B cell (primary cell): ENCODE measurements at regions not wholly inside any gene's neighbourhood (a gene's known extent, or its start where the extent isn't known, plus 50 kb on each side); places are given as distances from the start of the nearest gene placed in this dataset.

Experiments used
- ATAC-seq: fragments of 200-7000 bp; cut with Tn5 transposase; one replicate; pipeline ENCODE4 v1.10.0; 2021; ENCODE audit warnings: low read depth, mild to moderate bottlenecking, moderate number of reproducible peaks, moderate library complexity
- CTCF ChIA-PET: fragments of 350-600 bp; sonication (Branson Sonifier 250); formaldehyde crosslinking; loops from one replicate; lab custom pipeline; 2021; ENCODE audit warnings: antibody characterized with exemption, inconsistent platforms; lab: Charles Lee
- POLR2A ChIA-PET: fragments of 350-600 bp; sonication (Branson Sonifier 250); formaldehyde crosslinking; loops from one replicate; lab custom pipeline; 2021; ENCODE audit warnings: antibody characterized with exemption; lab: Charles Lee
- DNase-seq: peaks from one replicate; pipeline ENCODE4 v3.0.0; 2013
- H2AFZ ChIP-seq: 2 replicates; pipeline ENCODE4 v1.6.1; 2012; ENCODE audit warnings: mild to moderate bottlenecking, low read depth, low read length; ENCODE audit not compliant: insufficient read depth, poor library complexity, severe bottlenecking
- H3K27ac ChIP-seq, 2 donors: 1 replicate in 1 of 2; 2 replicates in 1 of 2; pipeline ENCODE4 v1.5.1; 2012 to 2013; ENCODE audit warnings: low read length in 2 of 2, mild to moderate bottlenecking in 2 of 2, moderate library complexity in 1 of 2
- H3K27me3 ChIP-seq, 4 experiments: fragments of 200-600 bp in 1 of 4; sonication (generic) in 1 of 4; replicated peaks in 1 of 4; 1 replicate in 2 of 4; 2 replicates in 2 of 4; pipeline versions ENCODE4 v1.6.1 to v1.7.0; 2013 to 2016; ENCODE audit warnings: low read length in 3 of 4, mild to moderate bottlenecking in 2 of 4, mixed read lengths in 1 of 4, moderate library complexity in 1 of 4; ENCODE audit not compliant: insufficient read depth in 4 of 4, control insufficient read depth in 3 of 4; ENCODE audit errors: control extremely low read depth in 1 of 4
- H3K36me3 ChIP-seq, 2 experiments: replicated peaks in 1 of 2; 1 replicate in 1 of 2; 2 replicates in 1 of 2; pipeline versions ENCODE4 v1.6.1 to v1.7.1; 2013; ENCODE audit warnings: low read length in 1 of 2; ENCODE audit not compliant: insufficient read depth in 2 of 2, control insufficient read depth in 1 of 2; ENCODE audit errors: control extremely low read depth in 1 of 2, extremely low read depth in 1 of 2
- H3K4me1 ChIP-seq, 2 donors: fragments of 200-600 bp in 1 of 2; sonication (generic) in 1 of 2; 1 replicate in 1 of 2; 2 replicates in 1 of 2; pipeline versions ENCODE4 v1.5.1 to v1.6.1; 2013 to 2017; ENCODE audit warnings: low read length in 2 of 2; ENCODE audit not compliant: control insufficient read depth in 2 of 2, insufficient read depth in 2 of 2
- H3K4me2 ChIP-seq: replicated peaks from 2 replicates; pipeline ENCODE3; 2012; ENCODE audit warnings: mild to moderate bottlenecking, low read depth, low read length; ENCODE audit not compliant: poor library complexity, severe bottlenecking
- H3K4me3 ChIP-seq, 5 experiments: fragments of 200-600 bp in 1 of 5; sonication (generic) in 1 of 5; 1 replicate in 3 of 5; 2 replicates in 2 of 5; pipeline versions ENCODE4 v1.5.1 to v1.7.0; 2011 to 2016; ENCODE audit warnings: low read length in 4 of 5, mild to moderate bottlenecking in 4 of 5, low read depth in 2 of 5, control low read depth in 1 of 5, moderate library complexity in 1 of 5; ENCODE audit not compliant: insufficient read depth in 1 of 5; ENCODE audit errors: control extremely low read depth in 1 of 5, extremely low read depth in 1 of 5
- H3K79me2 ChIP-seq: fragments of 200-600 bp; sonication (generic); one replicate; pipeline ENCODE4 v1.6.0; 2016; ENCODE audit warnings: low read length; ENCODE audit not compliant: control insufficient read depth, insufficient read depth
- H3K9ac ChIP-seq: fragments of 200-600 bp; sonication (generic); 2 replicates; pipeline ENCODE4 v1.6.1; 2017; ENCODE audit warnings: mild to moderate bottlenecking, low read length, moderate library complexity
- H3K9me3 ChIP-seq, 3 donors: one replicate each; pipeline versions ENCODE4 v1.6.1 to v1.7.1; 2013; ENCODE audit warnings: low read length in 2 of 3; ENCODE audit not compliant: control insufficient read depth in 2 of 3, insufficient read depth in 1 of 3; ENCODE audit errors: control extremely low read depth in 1 of 3
- H4K20me1 ChIP-seq: 2 replicates; pipeline ENCODE4 v1.6.0; 2012; ENCODE audit warnings: mild to moderate bottlenecking, low read length; ENCODE audit not compliant: insufficient read depth, control insufficient read depth, poor library complexity, severe bottlenecking
- H3K27ac Mint-ChIP-seq: one replicate; pipeline ENCODE4 v1.8.0; 2021; ENCODE audit warnings: mixed read lengths
- H3K27me3 Mint-ChIP-seq: one replicate; pipeline ENCODE4 v1.8.0; 2021; ENCODE audit warnings: mixed read lengths
- H3K4me1 Mint-ChIP-seq: one replicate; pipeline ENCODE4 v1.8.0; 2021; ENCODE audit warnings: mixed read lengths
- H3K4me3 Mint-ChIP-seq: one replicate; pipeline ENCODE4 v1.8.0; 2021; ENCODE audit warnings: mixed read lengths
- H3K9me3 Mint-ChIP-seq: one replicate; pipeline ENCODE4 v1.8.0; 2022; ENCODE audit warnings: mixed read lengths; ENCODE audit not compliant: insufficient read depth
- EZH2 ChIP-seq: IDR thresholded peaks from 2 replicates; pipeline ENCODE4 v1.6.1; 2012; ENCODE audit warnings: borderline replicate concordance, low read depth, mild to moderate bottlenecking, moderate library complexity, low read length; ENCODE audit not compliant: insufficient read depth, poor library complexity, severe bottlenecking
- WGBS: methylation state at CpG from one replicate; pipeline ENCODE4 v1.1.5; 2013; ENCODE audit warnings: missing lambda C conversion rate; ENCODE audit not compliant: insufficient coverage; 5-methylcytosine and 5-hydroxymethylcytosine counted together
- intact Hi-C: fragments of 100-400 bp; cut with micrococcal nuclease; formaldehyde crosslinking; loops from one replicate; pipeline ENCODE4 v1.10.0; 2022
- TF ChIP-seq, protein P1 (sequence below): fragments of 200-600 bp; IDR thresholded peaks from one replicate; pipeline ENCODE4 v1.8.0; 2022; ENCODE audit warnings: antibody characterized with exemption, mild to moderate bottlenecking

DNA sequence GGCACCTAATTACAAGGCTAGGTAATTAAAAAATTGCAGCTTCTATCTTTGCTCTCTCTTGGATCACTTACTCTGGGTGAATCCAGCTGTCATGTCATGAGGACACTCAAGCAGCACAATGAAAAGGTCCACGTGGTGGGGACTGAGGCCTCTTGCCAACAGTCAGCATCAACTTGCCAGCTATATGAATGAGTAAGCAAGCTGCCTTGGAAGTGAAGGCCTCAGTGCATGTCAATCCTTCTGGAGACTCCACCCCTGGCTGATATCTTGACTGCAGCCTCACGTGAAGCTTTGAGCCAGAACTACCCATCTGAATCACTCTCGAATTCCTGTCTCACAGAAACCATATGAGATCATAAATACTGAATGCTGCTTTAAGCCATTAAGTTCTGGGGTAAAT, 140.5 kb downstream of the SNX18 start:
- ATAC-seq = no peak
- WGBS = 100% methylated on average over 1 of the region's 3 CpGs
- POLR2A ChIA-PET = no interaction called here
- no peak overlapping the region for H3K27ac Mint-ChIP-seq
- Histone ChIP-seq H3K36me3 (no peaks in the 10 kb centered on the region), H3K27me3 (no peaks in the 10 kb centered on the region), H3K4me2 (no peak overlapping the region), H3K9me3 (no peaks in the 10 kb centered on the region), H3K4me1 (peaks cover 0 to 6% of the 10 kb centered on the region in 2 donors), H2AFZ (no peak overlapping the region), H3K4me3 (no peak overlapping the region), H3K79me2 (no peaks in the 10 kb centered on the region), H3K27ac (no peak overlapping the region), H4K20me1 (no peaks in the 10 kb centered on the region), H3K9ac (no peak overlapping the region)
- no peaks in the 10 kb centered on the region for H3K27me3 Mint-ChIP-seq
- peaks cover 17% of the 10 kb centered on the region for H3K4me1 Mint-ChIP-seq
- no peaks in the 10 kb centered on the region for H3K9me3 Mint-ChIP-seq
- DNase-seq = no peak
- TF ChIP-seq, protein P1, sequence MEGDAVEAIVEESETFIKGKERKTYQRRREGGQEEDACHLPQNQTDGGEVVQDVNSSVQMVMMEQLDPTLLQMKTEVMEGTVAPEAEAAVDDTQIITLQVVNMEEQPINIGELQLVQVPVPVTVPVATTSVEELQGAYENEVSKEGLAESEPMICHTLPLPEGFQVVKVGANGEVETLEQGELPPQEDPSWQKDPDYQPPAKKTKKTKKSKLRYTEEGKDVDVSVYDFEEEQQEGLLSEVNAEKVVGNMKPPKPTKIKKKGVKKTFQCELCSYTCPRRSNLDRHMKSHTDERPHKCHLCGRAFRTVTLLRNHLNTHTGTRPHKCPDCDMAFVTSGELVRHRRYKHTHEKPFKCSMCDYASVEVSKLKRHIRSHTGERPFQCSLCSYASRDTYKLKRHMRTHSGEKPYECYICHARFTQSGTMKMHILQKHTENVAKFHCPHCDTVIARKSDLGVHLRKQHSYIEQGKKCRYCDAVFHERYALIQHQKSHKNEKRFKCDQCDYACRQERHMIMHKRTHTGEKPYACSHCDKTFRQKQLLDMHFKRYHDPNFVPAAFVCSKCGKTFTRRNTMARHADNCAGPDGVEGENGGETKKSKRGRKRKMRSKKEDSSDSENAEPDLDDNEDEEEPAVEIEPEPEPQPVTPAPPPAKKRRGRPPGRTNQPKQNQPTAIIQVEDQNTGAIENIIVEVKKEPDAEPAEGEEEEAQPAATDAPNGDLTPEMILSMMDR = no peak
- no peak for TF ChIP-seq EZH2
- intact Hi-C loops = no loop called here
- no peak overlapping the region for H3K4me3 Mint-ChIP-seq
- CTCF ChIA-PET = interaction anchor here (1.0 to 1.3 kb wide), 2 partner anchors 9 to 209 kb away, joined by 3 to 4 read pairs; no protein-coding TSS in a partner anchor

DNA sequence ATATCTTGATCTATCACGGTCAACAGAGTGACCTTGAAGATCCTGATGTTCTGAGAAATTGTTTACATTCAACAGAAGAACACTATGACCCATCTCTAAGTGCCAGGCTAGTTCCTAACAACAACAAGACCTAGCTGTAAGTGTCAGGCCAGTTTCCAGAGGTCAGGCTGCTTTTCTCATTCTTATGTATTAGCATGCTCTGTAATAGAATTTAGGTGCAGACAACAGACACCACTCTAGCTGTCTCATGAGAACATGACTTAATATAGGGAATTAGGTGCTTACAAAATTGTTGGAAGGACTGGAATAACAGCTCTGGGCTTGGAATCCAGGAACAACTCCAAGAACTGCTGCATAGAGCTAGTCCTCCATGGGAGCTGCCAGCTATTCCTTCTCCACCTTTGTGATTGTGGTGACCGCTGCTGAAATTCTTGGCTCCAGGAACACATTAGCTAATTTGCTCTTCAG, 138.7 kb downstream of the SNX18 start:
- ATAC-seq (no peak), DNase-seq (no peak)
- no peaks in the 10 kb centered on the region for H3K79me2 ChIP-seq
- no peak overlapping the region for H3K4me3 ChIP-seq
- peaks cover 5 to 11% of the 10 kb centered on the region in 2 donors for H3K4me1 ChIP-seq
- H3K36me3 ChIP-seq = no peaks in the 10 kb centered on the region
- H3K9ac ChIP-seq = no peak overlapping the region
- Mint-ChIP-seq H3K27me3 (no peaks in the 10 kb centered on the region), H3K4me3 (no peak overlapping the region), H3K27ac (no peak overlapping the region), H3K4me1 (peaks cover 19% of the 10 kb centered on the region), H3K9me3 (no peaks in the 10 kb centered on the region)
- no peaks in the 10 kb centered on the region for H3K9me3 ChIP-seq
- H2AFZ ChIP-seq = no peak overlapping the region
- no peaks in the 10 kb centered on the region for H3K27me3 ChIP-seq
- no peak overlapping the region for H3K27ac ChIP-seq
- H4K20me1 ChIP-seq = no peaks in the 10 kb centered on the region
- H3K4me2 ChIP-seq = no peak overlapping the region
- ChIA-PET CTCF (no interaction called here), POLR2A (no interaction called here)
- WGBS = no CpG with 5 or more reads among the region's 2 CpGs
- intact Hi-C loops = no loop called here
- no peak for TF ChIP-seq EZH2
- TF ChIP-seq, protein P1 = no peak
